ENCODE measurements at regions not wholly inside any gene's neighbourhood (a gene's known extent, or its start where the extent isn't known, plus 50 kb on each side); places are given as distances from the start of the nearest gene placed in this dataset.

DNA sequence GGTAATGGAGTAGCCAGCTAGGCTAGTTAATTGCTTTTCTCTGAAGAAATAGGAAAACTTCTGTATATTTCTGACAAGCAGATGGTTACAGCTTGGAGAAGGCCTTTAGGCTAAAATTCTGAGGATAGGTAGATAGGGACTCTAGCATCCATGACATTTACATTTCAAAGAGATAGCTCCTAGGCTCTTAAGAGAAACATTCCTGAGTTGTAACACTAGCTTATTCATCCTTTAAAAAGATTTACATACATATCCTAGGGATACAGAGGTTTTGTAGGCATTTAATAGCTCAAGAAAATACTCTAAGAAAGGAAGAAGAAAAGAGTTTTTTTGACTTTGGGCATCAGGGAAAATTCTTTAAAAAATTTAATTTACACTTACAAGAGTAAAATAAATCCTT is 130.9 kb upstream of the CCDC179 start:
- H3K4me3 Mint-ChIP-seq (ENCODE audit: unreplicated experiment): no peak overlapping the region
- POLR2A ChIA-PET: no interaction called here
- intact Hi-C loops (cut with micrococcal nuclease; ENCODE audit: unreplicated experiment): no loop called here
- TF ChIP-seq, protein P1, sequence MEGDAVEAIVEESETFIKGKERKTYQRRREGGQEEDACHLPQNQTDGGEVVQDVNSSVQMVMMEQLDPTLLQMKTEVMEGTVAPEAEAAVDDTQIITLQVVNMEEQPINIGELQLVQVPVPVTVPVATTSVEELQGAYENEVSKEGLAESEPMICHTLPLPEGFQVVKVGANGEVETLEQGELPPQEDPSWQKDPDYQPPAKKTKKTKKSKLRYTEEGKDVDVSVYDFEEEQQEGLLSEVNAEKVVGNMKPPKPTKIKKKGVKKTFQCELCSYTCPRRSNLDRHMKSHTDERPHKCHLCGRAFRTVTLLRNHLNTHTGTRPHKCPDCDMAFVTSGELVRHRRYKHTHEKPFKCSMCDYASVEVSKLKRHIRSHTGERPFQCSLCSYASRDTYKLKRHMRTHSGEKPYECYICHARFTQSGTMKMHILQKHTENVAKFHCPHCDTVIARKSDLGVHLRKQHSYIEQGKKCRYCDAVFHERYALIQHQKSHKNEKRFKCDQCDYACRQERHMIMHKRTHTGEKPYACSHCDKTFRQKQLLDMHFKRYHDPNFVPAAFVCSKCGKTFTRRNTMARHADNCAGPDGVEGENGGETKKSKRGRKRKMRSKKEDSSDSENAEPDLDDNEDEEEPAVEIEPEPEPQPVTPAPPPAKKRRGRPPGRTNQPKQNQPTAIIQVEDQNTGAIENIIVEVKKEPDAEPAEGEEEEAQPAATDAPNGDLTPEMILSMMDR (IDR thresholded peaks at IDR 0.05; ENCODE audit: insufficient read depth in 1 of 2, low read depth in 1 of 2, low read length in 1 of 2, severe bottlenecking in 1 of 2, unreplicated experiment in 1 of 2): no peak
- no peaks in the 10 kb centered on the region for H3K4me1 Mint-ChIP-seq (ENCODE audit: low read depth, unreplicated experiment)
- Histone ChIP-seq H3K4me3 (ENCODE audit: low read depth, low read length) (no peak overlapping the region), H3K9me3 (peaks cover 10% of the 10 kb centered on the region; the same call in 1 of the 2 replicates), H3K4me1 (no peaks in the 10 kb centered on the region), H3K27me3 (replicated peaks; ENCODE audit: control insufficient read depth, insufficient read depth, low read length) (no peaks in the 10 kb centered on the region), H3K36me3 (ENCODE audit: control insufficient read depth, insufficient read depth, low read length) (no peaks in the 10 kb centered on the region)
- no peaks in the 10 kb centered on the region for H3K27me3 Mint-ChIP-seq (ENCODE audit: insufficient read depth, unreplicated experiment)
- no peaks in the 10 kb centered on the region for H3K36me3 Mint-ChIP-seq (ENCODE audit: insufficient read depth, unreplicated experiment)
- no TSS peak for BruUV-seq (replicated peaks)
- H3K9me3 Mint-ChIP-seq (ENCODE audit: unreplicated experiment): peaks cover 32% of the 10 kb centered on the region
- DNase-seq: no peak
- H3K27ac Mint-ChIP-seq (ENCODE audit: unreplicated experiment): no peak overlapping the region
- CTCF ChIA-PET: no interaction called here

GRCh38 chr11:23006730-23007129 is 146.5 kb upstream of the CCDC179 start:
- Mint-ChIP-seq H3K36me3 (ENCODE audit: insufficient read depth, unreplicated experiment) (no peaks in the 10 kb centered on the region), H3K9me3 (ENCODE audit: unreplicated experiment) (peaks cover 22% of the 10 kb centered on the region), H3K27me3 (ENCODE audit: insufficient read depth, unreplicated experiment) (no peaks in the 10 kb centered on the region), H3K27ac (ENCODE audit: unreplicated experiment) (no peak overlapping the region), H3K4me1 (ENCODE audit: low read depth, unreplicated experiment) (no peaks in the 10 kb centered on the region), H3K4me3 (ENCODE audit: unreplicated experiment) (no peak overlapping the region)
- POLR2A ChIA-PET: no interaction called here
- Histone ChIP-seq H3K9me3 (0 out of 2 replicates have a peak, but pooled peaks cover 6% of the 10 kb centered on the region), H3K4me1 (peaks cover 4% of the 10 kb centered on the region; the same call in 1 of the 2 replicates), H3K4me3 (ENCODE audit: low read depth, low read length) (no peak overlapping the region), H3K27me3 (replicated peaks; ENCODE audit: control insufficient read depth, insufficient read depth, low read length) (no peaks in the 10 kb centered on the region), H3K36me3 (ENCODE audit: control insufficient read depth, insufficient read depth, low read length) (no peaks in the 10 kb centered on the region)
- intact Hi-C loops (cut with micrococcal nuclease; ENCODE audit: unreplicated experiment): no loop called here
- CTCF ChIA-PET: no interaction called here
- TF ChIP-seq, protein P1 (IDR thresholded peaks at IDR 0.05; ENCODE audit: insufficient read depth in 1 of 2, low read depth in 1 of 2, low read length in 1 of 2, severe bottlenecking in 1 of 2, unreplicated experiment in 1 of 2): no peak
- no TSS peak for BruUV-seq (replicated peaks)
- DNase-seq: no peak

DNA sequence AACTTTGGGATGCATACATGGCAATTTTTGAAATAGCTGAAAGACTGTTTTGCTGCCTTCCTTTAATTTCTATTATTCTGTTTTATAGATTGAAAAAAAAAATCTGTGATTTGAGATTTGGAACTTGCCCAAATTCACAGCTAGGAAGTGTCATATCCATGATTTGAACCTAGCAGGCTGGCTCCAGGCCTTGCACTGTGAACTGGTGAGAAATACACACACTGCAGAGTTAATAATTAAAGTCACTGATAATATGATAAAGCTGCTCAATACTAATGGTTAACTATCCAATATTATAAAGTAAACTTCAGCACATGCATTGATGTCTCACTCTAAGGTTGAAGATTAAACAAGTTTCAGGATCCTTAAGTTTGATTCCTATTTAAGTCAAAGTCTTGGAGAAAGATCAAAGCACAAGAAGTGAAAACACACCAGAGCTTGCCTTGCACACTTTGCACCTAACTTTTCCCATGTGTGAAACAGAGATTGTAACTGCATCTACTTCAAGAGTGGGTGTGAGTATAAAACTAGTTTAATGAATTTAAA is 150.6 kb upstream of the CCDC179 start:
- Histone ChIP-seq H3K4me3 (ENCODE audit: low read depth, low read length) (no peak overlapping the region), H3K27me3 (replicated peaks; ENCODE audit: control insufficient read depth, insufficient read depth, low read length) (no peaks in the 10 kb centered on the region), H3K36me3 (ENCODE audit: control insufficient read depth, insufficient read depth, low read length) (no peaks in the 10 kb centered on the region), H3K9me3 (no peaks in the 10 kb centered on the region), H3K4me1 (peaks cover 4% of the 10 kb centered on the region; the same call in 1 of the 2 replicates)
- no peak for DNase-seq
- CTCF ChIA-PET: no interaction called here
- TF ChIP-seq, protein P1 (IDR thresholded peaks at IDR 0.05; ENCODE audit: insufficient read depth in 1 of 2, low read depth in 1 of 2, low read length in 1 of 2, severe bottlenecking in 1 of 2, unreplicated experiment in 1 of 2): no peak
- H3K36me3 Mint-ChIP-seq (ENCODE audit: insufficient read depth, unreplicated experiment): no peaks in the 10 kb centered on the region
- no peak overlapping the region for H3K27ac Mint-ChIP-seq (ENCODE audit: unreplicated experiment)
- H3K4me3 Mint-ChIP-seq (ENCODE audit: unreplicated experiment): no peak overlapping the region
- H3K27me3 Mint-ChIP-seq (ENCODE audit: insufficient read depth, unreplicated experiment): no peaks in the 10 kb centered on the region
- intact Hi-C loops (cut with micrococcal nuclease; ENCODE audit: unreplicated experiment): no loop called here
- POLR2A ChIA-PET: no interaction called here
- no peaks in the 10 kb centered on the region for H3K4me1 Mint-ChIP-seq (ENCODE audit: low read depth, unreplicated experiment)
- BruUV-seq (replicated peaks): no TSS peak
- peaks cover 6% of the 10 kb centered on the region for H3K9me3 Mint-ChIP-seq (ENCODE audit: unreplicated experiment)
